HUES48 (cell line): ENCODE measurements at regions not wholly inside any gene's neighbourhood (a gene's known extent, or its start where the extent isn't known, plus 50 kb on each side); places are given as distances from the start of the nearest gene placed in this dataset.

ENCODE experiments used
- H3K27ac ChIP-seq: one replicate; pipeline ENCODE4 v1.7.0; 2013; ENCODE audit warnings: low read depth, low read length, inconsistent platforms
- H3K27me3 ChIP-seq: 2 replicates; pipeline ENCODE4 v1.6.1; 2013; ENCODE audit warnings: mild to moderate bottlenecking, low read length; ENCODE audit not compliant: control insufficient read depth, insufficient read depth
- H3K36me3 ChIP-seq: 2 replicates; pipeline ENCODE4 v1.6.1; 2013; ENCODE audit warnings: low read length; ENCODE audit not compliant: control insufficient read depth, insufficient read depth
- H3K4me1 ChIP-seq: 2 replicates; pipeline ENCODE4 v1.6.1; 2013; ENCODE audit warnings: mild to moderate bottlenecking, low read length; ENCODE audit not compliant: control insufficient read depth, insufficient read depth
- H3K4me3 ChIP-seq: 2 replicates; pipeline ENCODE4 v1.5.1; 2013; ENCODE audit warnings: mild to moderate bottlenecking, low read depth, low read length
- H3K9ac ChIP-seq: 2 replicates; pipeline ENCODE4 v1.6.1; 2013; ENCODE audit warnings: mild to moderate bottlenecking, low read depth, low read length, moderate library complexity
- H3K9me3 ChIP-seq: 2 replicates; pipeline ENCODE4 v1.6.1; 2013; ENCODE audit warnings: low read length; ENCODE audit not compliant: control insufficient read depth, insufficient read depth

DNA sequence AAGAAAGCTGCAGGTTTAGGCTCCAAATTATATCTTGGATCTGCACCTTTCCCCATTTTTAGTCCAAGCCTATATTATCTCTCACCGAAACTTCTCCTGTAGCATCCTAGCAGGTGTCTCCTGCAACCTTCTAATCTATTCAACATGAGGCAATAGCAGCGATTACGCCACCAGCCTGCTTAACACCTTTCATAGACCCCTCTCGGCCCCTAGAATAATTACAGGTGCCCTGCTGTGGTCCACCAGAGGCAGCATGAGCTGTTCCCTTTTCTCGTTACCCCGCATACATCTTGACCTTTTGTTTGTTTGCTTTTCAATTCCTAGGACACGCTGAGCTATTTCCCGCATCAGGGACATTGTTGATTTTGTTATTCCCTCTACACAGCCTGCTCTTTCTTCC is 361.9 kb downstream of the CYRIA start:
- Histone ChIP-seq H3K27me3 (no peaks in the 10 kb centered on the region), H3K9me3 (no peaks in the 10 kb centered on the region), H3K9ac (no peak overlapping the region)

DNA sequence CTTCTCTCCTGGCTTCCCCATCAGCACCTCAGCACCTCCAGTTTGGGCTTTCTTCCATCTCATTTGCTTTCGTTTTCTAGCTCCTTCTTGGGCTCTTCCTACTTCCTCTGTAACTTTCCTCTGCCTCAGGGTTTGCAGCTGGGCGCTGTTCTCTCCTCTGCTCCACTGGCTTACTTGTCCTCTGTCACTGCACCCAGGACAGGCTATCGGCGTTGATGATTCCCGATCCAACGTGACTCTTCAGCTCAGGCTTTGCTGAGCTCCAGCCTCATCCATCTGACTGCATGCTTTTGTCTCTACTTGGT is 362.4 kb downstream of the CYRIA start:
- H3K27me3 ChIP-seq = no peaks in the 10 kb centered on the region
- no peaks in the 10 kb centered on the region for H3K36me3 ChIP-seq
- H3K4me1 ChIP-seq = peaks cover 16% of the 10 kb centered on the region
- H3K9me3 ChIP-seq = no peaks in the 10 kb centered on the region
- H3K27ac ChIP-seq = no peak overlapping the region
- no peak overlapping the region for H3K9ac ChIP-seq
- H3K4me3 ChIP-seq = no peak overlapping the region

More for the DNA sequence above, 361.9 kb downstream of the CYRIA start:
- H3K36me3 ChIP-seq = no peaks in the 10 kb centered on the region
- H3K4me1 ChIP-seq = peaks cover 16% of the 10 kb centered on the region
- no peak overlapping the region for H3K27ac ChIP-seq
- no peak overlapping the region for H3K4me3 ChIP-seq

- no peak overlapping the region for H3K4me3 ChIP-seq
- H3K9me3 ChIP-seq = no peaks in the 10 kb centered on the region
- no peak overlapping the region for H3K9ac ChIP-seq
- H3K27me3 ChIP-seq = no peaks in the 10 kb centered on the region
- no peaks in the 10 kb centered on the region for H3K36me3 ChIP-seq
- no peak overlapping the region for H3K27ac ChIP-seq
- H3K4me1 ChIP-seq = peaks cover 16% of the 10 kb centered on the region
Measured at GRCh38 chr2:16302431-16303272, 362.3 kb downstream of the MYCN start.

DNA sequence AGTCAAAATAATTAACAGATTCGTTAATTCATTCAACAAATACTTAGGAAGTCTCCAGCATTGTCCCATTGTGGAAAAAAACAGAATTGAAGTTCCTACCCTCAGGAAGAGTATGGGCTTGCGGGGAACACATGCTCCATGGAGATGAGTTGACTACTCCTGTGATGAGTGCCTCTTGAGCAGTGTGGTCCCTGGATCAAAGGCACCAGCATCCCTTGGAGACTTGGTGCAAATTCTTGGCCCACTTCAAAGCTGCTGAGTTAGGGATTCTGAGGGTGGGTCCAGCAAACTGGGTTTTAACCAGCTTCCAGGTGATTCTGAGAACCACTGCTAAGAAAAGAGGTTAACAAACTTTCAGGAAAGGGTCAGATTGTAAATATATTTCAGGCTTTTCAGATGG is 361.6 kb downstream of the MYCN start:
- Histone ChIP-seq H3K27me3 (no peaks in the 10 kb centered on the region), H3K4me1 (peaks cover 16% of the 10 kb centered on the region), H3K36me3 (no peaks in the 10 kb centered on the region), H3K9ac (no peak overlapping the region), H3K27ac (no peak overlapping the region), H3K9me3 (no peaks in the 10 kb centered on the region), H3K4me3 (no peak overlapping the region)

DNA sequence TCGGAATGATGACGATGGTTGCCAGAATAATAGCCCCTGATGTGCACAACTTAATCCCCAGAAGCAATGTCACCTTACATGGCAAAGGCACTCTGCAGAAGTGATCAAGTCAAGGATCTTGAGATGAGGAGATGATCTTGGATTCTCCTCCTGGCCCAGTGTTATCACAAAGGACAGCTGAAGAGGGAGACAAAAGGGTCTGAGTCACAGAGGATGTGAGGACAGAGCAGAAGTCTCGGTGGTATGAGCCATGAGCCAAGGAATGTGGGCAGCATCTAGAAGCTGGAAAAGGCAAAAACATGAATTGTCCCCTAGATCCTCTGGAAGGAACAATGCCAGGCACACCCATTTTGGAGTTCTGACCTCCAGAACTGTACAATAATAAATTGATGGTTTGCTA is 358.5 kb downstream of the MYCN start:
- Histone ChIP-seq H3K27ac (no peak overlapping the region), H3K36me3 (no peaks in the 10 kb centered on the region), H3K9me3 (no peaks in the 10 kb centered on the region), H3K9ac (no peak overlapping the region), H3K27me3 (no peaks in the 10 kb centered on the region), H3K4me3 (no peak overlapping the region), H3K4me1 (peaks cover 13% of the 10 kb centered on the region)

- Histone ChIP-seq H3K4me1 (no peaks in the 10 kb centered on the region), H3K27me3 (no peaks in the 10 kb centered on the region), H3K27ac (no peak overlapping the region), H3K9ac (no peak overlapping the region), H3K36me3 (no peaks in the 10 kb centered on the region), H3K4me3 (no peak overlapping the region), H3K9me3 (no peaks in the 10 kb centered on the region)
Measured at GRCh38 chr2:16296331-16297250, 356.2 kb downstream of the MYCN start.

GRCh38 chr2:16296038-16296290 is 355.6 kb downstream of the MYCN start:
- Histone ChIP-seq H3K27me3 (no peaks in the 10 kb centered on the region), H3K27ac (no peak overlapping the region), H3K9ac (no peak overlapping the region), H3K9me3 (no peaks in the 10 kb centered on the region), H3K36me3 (no peaks in the 10 kb centered on the region), H3K4me1 (no peaks in the 10 kb centered on the region), H3K4me3 (no peak overlapping the region)

DNA sequence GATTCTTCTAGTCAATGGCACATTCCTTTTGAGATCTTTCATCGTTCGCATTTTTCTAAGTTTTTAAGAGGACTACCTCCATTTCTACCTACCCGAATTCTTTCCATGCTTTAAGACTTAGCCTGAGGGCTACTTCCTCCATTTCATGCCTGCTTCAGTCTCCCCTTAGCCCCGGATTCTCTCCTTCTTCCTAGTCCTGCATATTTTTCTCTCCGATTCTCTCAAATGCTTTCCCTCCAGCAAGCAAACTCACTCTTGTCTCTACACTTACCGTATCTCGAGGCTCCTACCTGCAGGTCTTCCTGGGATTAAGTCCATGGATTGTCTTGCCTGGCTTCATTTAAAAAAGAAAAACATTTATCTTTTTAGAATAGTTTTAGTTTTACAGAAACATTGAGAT is 354.4 kb downstream of the MYCN start:
- Histone ChIP-seq H3K9me3 (no peaks in the 10 kb centered on the region), H3K27ac (no peak overlapping the region), H3K9ac (no peak overlapping the region)

GRCh38 chr2:16293871-16294270 is 353.5 kb downstream of the MYCN start:
- H3K36me3 ChIP-seq = no peaks in the 10 kb centered on the region
- no peak overlapping the region for H3K4me3 ChIP-seq
- no peak overlapping the region for H3K9ac ChIP-seq
- H3K27me3 ChIP-seq = no peaks in the 10 kb centered on the region
- H3K27ac ChIP-seq = no peak overlapping the region
- H3K9me3 ChIP-seq = no peaks in the 10 kb centered on the region
- H3K4me1 ChIP-seq = no peaks in the 10 kb centered on the region

More for the DNA sequence above, 354.4 kb downstream of the MYCN start:
- Histone ChIP-seq H3K4me1 (no peaks in the 10 kb centered on the region), H3K27me3 (no peaks in the 10 kb centered on the region), H3K36me3 (no peaks in the 10 kb centered on the region), H3K4me3 (no peak overlapping the region)

- H3K4me1 ChIP-seq = no peaks in the 10 kb centered on the region
- H3K27me3 ChIP-seq = no peaks in the 10 kb centered on the region
- H3K9ac ChIP-seq = no peak overlapping the region
- no peaks in the 10 kb centered on the region for H3K9me3 ChIP-seq
- no peak overlapping the region for H3K27ac ChIP-seq
- no peak overlapping the region for H3K4me3 ChIP-seq
- no peaks in the 10 kb centered on the region for H3K36me3 ChIP-seq
Measured at GRCh38 chr2:16293398-16293797, 353.0 kb downstream of the MYCN start.
